GM12878 (cell line): ENCODE measurements at regions not wholly inside any gene's neighbourhood (a gene's known extent, or its start where the extent isn't known, plus 50 kb on each side); places are given as distances from the start of the nearest gene placed in this dataset.
"Not testable (repeated sequence)": the region's sequence is repeated elsewhere in the genome, so short reads cannot be mapped to it uniquely, and the experiment has no call there.

ENCODE experiments used
- BACH1 ChIP-seq: fragments of 450-650 bp; IDR thresholded peaks from 2 replicates; pipeline ENCODE4 v1.6.1; 2017; ENCODE audit warnings: mild to moderate bottlenecking, borderline replicate concordance
- CHD2 ChIP-seq: IDR thresholded peaks from 2 replicates; pipeline ENCODE4 v1.6.1; 2011; ENCODE audit warnings: low read depth, low read length, improper control_type of control experiment, borderline replicate concordance
- CREB1 ChIP-seq: IDR thresholded peaks from 2 replicates; pipeline ENCODE4 v1.6.1; 2012; ENCODE audit warnings: low read depth, mild to moderate bottlenecking, inconsistent platforms
- CTCF ChIP-seq, 3 experiments: IDR thresholded peaks in 2 of 3; conservative IDR thresholded peaks in 1 of 3; 2 replicates each; pipeline ENCODE4 v1.5.1; 2011; ENCODE audit warnings: low read depth in 3 of 3, low read length in 3 of 3, mild to moderate bottlenecking in 3 of 3, control low read depth in 2 of 3, moderate library complexity in 2 of 3, inconsistent platforms in 1 of 3, mixed read lengths in 1 of 3; ENCODE audit not compliant: control insufficient read depth in 2 of 3, insufficient read depth in 1 of 3; ENCODE audit errors: extremely low read depth in 1 of 3
- CUX1 ChIP-seq: IDR thresholded peaks from 2 replicates; pipeline ENCODE4 v1.6.1; 2012; ENCODE audit warnings: improper control_type of control experiment, low read depth, low read length; ENCODE audit not compliant: insufficient replicate concordance
- DPF2 ChIP-seq: fragments of 450-650 bp; IDR thresholded peaks from 2 replicates; pipeline ENCODE4 v1.6.1; 2017; ENCODE audit warnings: mild to moderate bottlenecking
- EGR1 ChIP-seq, 2 experiments: IDR thresholded peaks; 1 replicate in 1 of 2; 2 replicates in 1 of 2; pipeline ENCODE4 v1.6.1; 2011 to 2012; ENCODE audit warnings: low read depth in 2 of 2, low read length in 2 of 2, borderline replicate concordance in 1 of 2, mild to moderate bottlenecking in 1 of 2, moderate library complexity in 1 of 2
- FOS ChIP-seq: IDR thresholded peaks from 3 replicates; pipeline ENCODE4 v1.6.1; 2011; ENCODE audit warnings: borderline replicate concordance; ENCODE audit not compliant: insufficient read length; ENCODE audit errors: extremely low read depth
- MAX ChIP-seq: IDR thresholded peaks from 2 replicates; pipeline ENCODE4 v1.6.1; 2012; ENCODE audit warnings: low read depth, low read length, improper control_type of control experiment
- NFIC ChIP-seq: IDR thresholded peaks from 2 replicates; pipeline ENCODE4 v1.6.1; 2012; ENCODE audit warnings: low read depth, mild to moderate bottlenecking, inconsistent platforms, low read length, moderate library complexity
- SMAD1 ChIP-seq: fragments of 450-650 bp; IDR thresholded peaks from 2 replicates; pipeline ENCODE4 v1.6.1; 2018; ENCODE audit warnings: mild to moderate bottlenecking, low read depth; ENCODE audit not compliant: partially characterized antibody
- SP1 ChIP-seq: IDR thresholded peaks from one replicate; pipeline ENCODE4 v1.6.1; 2011; ENCODE audit warnings: low read depth, low read length
- ZSCAN29 ChIP-seq: fragments of 450-650 bp; IDR thresholded peaks from 2 replicates; pipeline ENCODE4 v1.6.1; 2017; ENCODE audit warnings: mild to moderate bottlenecking, moderate library complexity

GRCh38 chr1:223915476-223915875, 69.7 kb upstream of the TP53BP2 start:
- not testable (repeated sequence) for TF ChIP-seq BACH1; SP1; MAX; CTCF (IDR thresholded peaks at IDR 0.05 in 2 of 3, conservative IDR thresholded peaks at IDR 0.05 in 1 of 3; ENCODE audit: control insufficient read depth in 2 of 3, extremely low read depth in 1 of 3, insufficient read depth in 1 of 3, low read depth in 3 of 3, low read length in 3 of 3); ZSCAN29; NFIC; CHD2; EGR1 (IDR thresholded peaks at IDR 0.05; ENCODE audit: borderline replicate concordance in 1 of 2, low read depth in 2 of 2, low read length in 2 of 2); CUX1; FOS; CREB1; SMAD1; DPF2
